ENCODE measurements at regions not wholly inside any gene's neighbourhood (a gene's known extent, or its start where the extent isn't known, plus 50 kb on each side); places are given as distances from the start of the nearest gene placed in this dataset.
"Not testable (repeated sequence)": the region's sequence is repeated elsewhere in the genome, so short reads cannot be mapped to it uniquely, and the experiment has no call there.

GRCh38 chr12:30531731-30532678 is 163.7 kb downstream of the IPO8 start:
- H3K4me3 ChIP-seq (ENCODE audit: low read depth, low read length): no peak overlapping the region
- peak; percentile 36 for FAIRE-seq
- H3K27me3 ChIP-seq (ENCODE audit: control insufficient read depth, insufficient read depth, low read length): no peaks in the 10 kb centered on the region
- DNase-seq (ENCODE audit: low read depth): peak; percentile 75
- no peaks in the 10 kb centered on the region for H3K36me3 ChIP-seq (ENCODE audit: control insufficient read depth, insufficient read depth, low read length)
- TF ChIP-seq CTCF (IDR thresholded peaks at IDR 0.05; ENCODE audit: insufficient read depth, low read length, severe bottlenecking): no peak

GRCh38 chr12:30529489-30530269 is 166.0 kb downstream of the IPO8 start:
- no peak for TF ChIP-seq CTCF (IDR thresholded peaks at IDR 0.05; ENCODE audit: insufficient read depth, low read length, severe bottlenecking)
- H3K4me3 ChIP-seq (ENCODE audit: low read depth, low read length): no peak overlapping the region
- no peak for DNase-seq (ENCODE audit: low read depth)
- no peak for FAIRE-seq
- no peaks in the 10 kb centered on the region for H3K36me3 ChIP-seq (ENCODE audit: control insufficient read depth, insufficient read depth, low read length)
- H3K27me3 ChIP-seq (ENCODE audit: control insufficient read depth, insufficient read depth, low read length): no peaks in the 10 kb centered on the region

- FAIRE-seq (no peak), DNase-seq (ENCODE audit: low read depth) (no peak)
- TF ChIP-seq CTCF (IDR thresholded peaks at IDR 0.05; ENCODE audit: insufficient read depth, low read length, severe bottlenecking): no peak
- no peaks in the 10 kb centered on the region for H3K36me3 ChIP-seq (ENCODE audit: control insufficient read depth, insufficient read depth, low read length)
- no peak overlapping the region for H3K4me3 ChIP-seq (ENCODE audit: low read depth, low read length)
- no peaks in the 10 kb centered on the region for H3K27me3 ChIP-seq (ENCODE audit: control insufficient read depth, insufficient read depth, low read length)
These were observed 170.5 kb downstream of the IPO8 start for GRCh38 chr12:30525171-30525570.

GRCh38 chr12:30520285-30520684 is 175.4 kb downstream of the IPO8 start:
- H3K36me3 ChIP-seq (ENCODE audit: control insufficient read depth, insufficient read depth, low read length); DNase-seq (ENCODE audit: low read depth); FAIRE-seq; H3K27me3 ChIP-seq (ENCODE audit: control insufficient read depth, insufficient read depth, low read length); H3K4me3 ChIP-seq (ENCODE audit: low read depth, low read length): not testable (repeated sequence)

- FAIRE-seq (no peak), DNase-seq (ENCODE audit: low read depth) (no peak)
- H3K36me3 ChIP-seq (ENCODE audit: control insufficient read depth, insufficient read depth, low read length): no peaks in the 10 kb centered on the region
- no peaks in the 10 kb centered on the region for H3K27me3 ChIP-seq (ENCODE audit: control insufficient read depth, insufficient read depth, low read length)
- no peak overlapping the region for H3K4me3 ChIP-seq (ENCODE audit: low read depth, low read length)
- no peak for TF ChIP-seq CTCF (IDR thresholded peaks at IDR 0.05; ENCODE audit: insufficient read depth, low read length, severe bottlenecking)
These were observed 176.1 kb downstream of the IPO8 start for GRCh38 chr12:30519535-30519934.

GRCh38 chr12:30517320-30517719 is 178.3 kb downstream of the IPO8 start:
- Histone ChIP-seq H3K36me3 (ENCODE audit: control insufficient read depth, insufficient read depth, low read length) (no peaks in the 10 kb centered on the region), H3K4me3 (ENCODE audit: low read depth, low read length) (no peak overlapping the region), H3K27me3 (ENCODE audit: control insufficient read depth, insufficient read depth, low read length) (no peaks in the 10 kb centered on the region)
- FAIRE-seq: no peak
- DNase-seq (ENCODE audit: low read depth): no peak
- no peak for TF ChIP-seq CTCF (IDR thresholded peaks at IDR 0.05; ENCODE audit: insufficient read depth, low read length, severe bottlenecking)
